Ramos (cell line): ENCODE measurements at regions not wholly inside any gene's neighbourhood (a gene's known extent, or its start where the extent isn't known, plus 50 kb on each side); places are given as distances from the start of the nearest gene placed in this dataset.
"Not testable (repeated sequence)": the region's sequence is repeated elsewhere in the genome, so short reads cannot be mapped to it uniquely, and the experiment has no call there.

Source experiments
- in situ Hi-C: fragments of 300-500 bp; cut with MboI; formaldehyde crosslinking; loops from one replicate; pipeline ENCODE4 v1.14.3; 2022; ENCODE audit warnings: low sequenced_read_pairs; ENCODE audit not compliant: unreplicated experiment

- in situ Hi-C loops = no loop called here
Observed at GRCh38 chr3:34102288-34102687, 303.9 kb downstream of the PDCD6IP start.

GRCh38 chr3:34106379-34106778, 307.9 kb downstream of the PDCD6IP start:
- in situ Hi-C loops = no loop called here

- in situ Hi-C loops = no loop called here
Observed at GRCh38 chr3:34106879-34107278, 308.4 kb downstream of the PDCD6IP start.

GRCh38 chr3:34107669-34108068, 309.2 kb downstream of the PDCD6IP start:
- in situ Hi-C loops = no loop called here

- in situ Hi-C loops = no loop called here
Observed at GRCh38 chr3:34109021-34109420, 310.6 kb downstream of the PDCD6IP start.

GRCh38 chr3:34109846-34110245, 311.4 kb downstream of the PDCD6IP start:
- in situ Hi-C loops = no loop called here

- in situ Hi-C loops = no loop called here
Observed at GRCh38 chr3:34111361-34111760, 312.9 kb downstream of the PDCD6IP start.

GRCh38 chr3:34112261-34112660, 313.8 kb downstream of the PDCD6IP start:
- in situ Hi-C loops = not testable (repeated sequence)

- in situ Hi-C loops = no loop called here
Observed at GRCh38 chr3:34131091-34131490, 332.7 kb downstream of the PDCD6IP start.

- in situ Hi-C loops = no loop called here
Observed at GRCh38 chr3:34132069-34132692, 333.8 kb downstream of the PDCD6IP start.

GRCh38 chr3:34139566-34139965, 341.1 kb downstream of the PDCD6IP start:
- in situ Hi-C loops = no loop called here

GRCh38 chr3:34140616-34141015, 342.2 kb downstream of the PDCD6IP start:
- in situ Hi-C loops = no loop called here

- in situ Hi-C loops = no loop called here
Observed at GRCh38 chr3:34141841-34142337, 343.5 kb downstream of the PDCD6IP start.

- in situ Hi-C loops = no loop called here
Observed at GRCh38 chr3:34145796-34146195, 347.4 kb downstream of the PDCD6IP start.

- in situ Hi-C loops = no loop called here
Observed at GRCh38 chr3:34146596-34146995, 348.2 kb downstream of the PDCD6IP start.

- in situ Hi-C loops = no loop called here
Observed at GRCh38 chr3:34150992-34151391, 352.6 kb downstream of the PDCD6IP start.

GRCh38 chr3:34152656-34153055, 354.2 kb downstream of the PDCD6IP start:
- in situ Hi-C loops = no loop called here

GRCh38 chr3:34155108-34155507, 356.7 kb downstream of the PDCD6IP start:
- in situ Hi-C loops = no loop called here

- in situ Hi-C loops = no loop called here
Observed at GRCh38 chr3:34155666-34156065, 357.2 kb downstream of the PDCD6IP start.

- in situ Hi-C loops = no loop called here
Observed at GRCh38 chr3:34157491-34157890, 359.1 kb downstream of the PDCD6IP start.

- in situ Hi-C loops = no loop called here
Observed at GRCh38 chr3:34159613-34160420, 361.4 kb downstream of the PDCD6IP start.

GRCh38 chr3:34169636-34170035, 371.2 kb downstream of the PDCD6IP start:
- in situ Hi-C loops = not testable (repeated sequence)
